H1 (cell line): ENCODE measurements at regions not wholly inside any gene's neighbourhood (a gene's known extent, or its start where the extent isn't known, plus 50 kb on each side); places are given as distances from the start of the nearest gene placed in this dataset.
A peak's percentile ranks its signal among the peaks of the same experiment; 100 is the strongest.

Experiments used
- CTCF ChIA-PET: fragments of 300-600 bp; sonication (Branson Sonifier 250); formaldehyde crosslinking; loops from one replicate; lab custom pipeline; 2021; ENCODE audit not compliant: partially characterized antibody; lab: Charles Lee
- POLR2A ChIA-PET: fragments of 300-600 bp; sonication (Branson Sonifier 250); formaldehyde crosslinking; loops from one replicate; lab custom pipeline; 2021; ENCODE audit warnings: inconsistent platforms; ENCODE audit not compliant: partially characterized antibody; lab: Charles Lee
- DNase-seq, 2 experiments: peaks; one replicate each; pipeline versions ENCODE4 v3.0.0 to v3.0.0-alpha.2; 2010 to 2022; ENCODE audit warnings: low spot score in 2 of 2, low read depth in 1 of 2, mixed read lengths in 1 of 2
- FAIRE-seq: peaks from 2 replicates; lab custom pipeline; 2011; peaks lifted over from hg19 to GRCh38; lab: Jason Lieb, UNC
- H2AFZ ChIP-seq: 2 replicates; pipeline ENCODE4 v1.8.1; 2012; ENCODE audit warnings: low read length, inconsistent platforms
- H2AK5ac ChIP-seq: 2 replicates; pipeline ENCODE4 v1.6.1; 2013; ENCODE audit warnings: low read depth, low read length
- H2BK120ac ChIP-seq: replicated peaks from 2 replicates; pipeline ENCODE3; 2013; ENCODE audit warnings: low read depth, low read length, inconsistent platforms
- H2BK12ac ChIP-seq: 2 replicates; pipeline ENCODE4 v1.6.1; 2013; ENCODE audit warnings: low read depth, low read length
- H2BK15ac ChIP-seq: 2 replicates; pipeline ENCODE4 v1.6.1; 2013; ENCODE audit warnings: low read length
- H2BK20ac ChIP-seq: 2 replicates; pipeline ENCODE4 v1.6.1; 2013; ENCODE audit warnings: low read length
- H2BK5ac ChIP-seq: 2 replicates; pipeline ENCODE4 v1.6.1; 2013; ENCODE audit warnings: low read depth, low read length
- H3K14ac ChIP-seq: 2 replicates; pipeline ENCODE4 v1.6.1; 2013; ENCODE audit warnings: inconsistent platforms; ENCODE audit not compliant: insufficient read length
- H3K18ac ChIP-seq: 2 replicates; pipeline ENCODE4 v1.6.1; 2013; ENCODE audit warnings: low read length; ENCODE audit errors: extremely low read depth
- H3K23ac ChIP-seq: 2 replicates; pipeline ENCODE4 v1.6.1; 2013; ENCODE audit warnings: inconsistent platforms; ENCODE audit not compliant: insufficient read length
- H3K23me2 ChIP-seq: 2 replicates; pipeline ENCODE4 v1.6.1; 2013; ENCODE audit warnings: low read depth, low read length
- H3K27ac ChIP-seq: 2 replicates; pipeline ENCODE4 v1.6.1; 2011; ENCODE audit warnings: low read depth, low read length, inconsistent platforms
- H3K27me3 ChIP-seq, 4 experiments: replicated peaks in 1 of 4; 1 replicate in 1 of 4; 2 replicates in 3 of 4; pipeline versions ENCODE4 v1.6.1 to v1.8.1; 2011 to 2013; ENCODE audit warnings: low read length in 3 of 4, mild to moderate bottlenecking in 3 of 4, inconsistent platforms in 2 of 4, mixed read lengths in 2 of 4, moderate library complexity in 1 of 4; ENCODE audit not compliant: control insufficient read depth in 3 of 4, insufficient read depth in 3 of 4; ENCODE audit errors: extremely low read depth in 1 of 4
- H3K36me3 ChIP-seq, 4 experiments: 2 replicates each; pipeline versions ENCODE4 v1.6.1 to v1.8.1; 2011 to 2013; ENCODE audit warnings: mild to moderate bottlenecking in 4 of 4, low read length in 3 of 4, moderate library complexity in 2 of 4, control low read depth in 1 of 4, inconsistent platforms in 1 of 4; ENCODE audit not compliant: insufficient read depth in 4 of 4, control insufficient read depth in 2 of 4
- H3K4ac ChIP-seq: replicated peaks from 2 replicates; pipeline ENCODE3; 2013; ENCODE audit warnings: low read length, low read depth, mixed read lengths, inconsistent platforms; ENCODE audit not compliant: insufficient read length
- H3K4me1 ChIP-seq, 4 experiments: replicated peaks in 1 of 4; 1 replicate in 1 of 4; 2 replicates in 3 of 4; pipeline versions ENCODE4 v1.6.1 to v1.8.1; 2011 to 2013; ENCODE audit warnings: low read length in 3 of 4, inconsistent platforms in 2 of 4, mixed read lengths in 1 of 4; ENCODE audit not compliant: insufficient read depth in 4 of 4, control insufficient read depth in 3 of 4
- H3K4me2 ChIP-seq, 2 experiments: 2 replicates each; pipeline versions ENCODE4 v1.6.1 to v1.8.1; 2011 to 2013; ENCODE audit warnings: low read depth in 2 of 2, low read length in 2 of 2, control low read depth in 1 of 2, inconsistent platforms in 1 of 2, mild to moderate bottlenecking in 1 of 2; ENCODE audit not compliant: insufficient read depth in 1 of 2
- H3K4me3 ChIP-seq, 4 experiments: fragments of 200-600, 300-600 bp in 1 of 4; sonication (generic), shearing (Covaris generic), sonication (Bioruptor Twin) in 1 of 4; 2 replicates each; pipeline versions ENCODE4 v1.5.1 to v1.8.1; 2011 to 2016; ENCODE audit warnings: low read length in 4 of 4, low read depth in 3 of 4, control low read depth in 2 of 4, inconsistent platforms in 2 of 4, mild to moderate bottlenecking in 2 of 4, mixed read lengths in 1 of 4, moderate library complexity in 1 of 4; ENCODE audit not compliant: insufficient read depth in 2 of 4; ENCODE audit errors: extremely low read depth in 1 of 4
- H3K56ac ChIP-seq: replicated peaks from 2 replicates; pipeline ENCODE3; 2013; ENCODE audit warnings: low read depth, mild to moderate bottlenecking, mixed read lengths, low read length, inconsistent platforms; ENCODE audit not compliant: insufficient read length
- H3K79me1 ChIP-seq: 2 replicates; pipeline ENCODE4 v1.6.1; 2013; ENCODE audit warnings: low read depth, low read length, control low read depth
- H3K79me2 ChIP-seq, 2 experiments: 2 replicates each; pipeline versions ENCODE4 v1.6.1 to v1.8.1; 2012 to 2013; ENCODE audit warnings: low read length in 2 of 2, mild to moderate bottlenecking in 2 of 2, inconsistent platforms in 1 of 2; ENCODE audit not compliant: insufficient read depth in 2 of 2, control insufficient read depth in 1 of 2
- H3K9ac ChIP-seq, 4 experiments: replicated peaks in 1 of 4; 1 replicate in 1 of 4; 2 replicates in 3 of 4; pipeline versions ENCODE4 v1.6.1 to v1.8.1; 2011 to 2013; ENCODE audit warnings: low read depth in 3 of 4, low read length in 3 of 4, control low read depth in 2 of 4, mild to moderate bottlenecking in 2 of 4, moderate library complexity in 2 of 4, inconsistent platforms in 1 of 4; ENCODE audit errors: extremely low read depth in 1 of 4
- H3K9me3 ChIP-seq, 2 experiments: 2 replicates each; pipeline versions ENCODE4 v1.6.1 to v1.8.1; 2012 to 2013; ENCODE audit warnings: mild to moderate bottlenecking in 2 of 2, moderate library complexity in 2 of 2, control low read depth in 1 of 2, inconsistent platforms in 1 of 2, low read depth in 1 of 2, low read length in 1 of 2, mixed read lengths in 1 of 2; ENCODE audit not compliant: insufficient read depth in 2 of 2
- H4K20me1 ChIP-seq, 2 experiments: replicated peaks in 1 of 2; 2 replicates each; pipeline versions ENCODE3 to v1.8.1; 2011 to 2013; ENCODE audit warnings: inconsistent platforms in 2 of 2, low read length in 2 of 2, mild to moderate bottlenecking in 1 of 2; ENCODE audit not compliant: insufficient read depth in 2 of 2, control insufficient read depth in 1 of 2
- H4K5ac ChIP-seq: 2 replicates; pipeline ENCODE4 v1.6.1; 2013; ENCODE audit warnings: low read length, low read depth, mixed read lengths, inconsistent platforms; ENCODE audit not compliant: insufficient read length
- H4K8ac ChIP-seq: 2 replicates; pipeline ENCODE4 v1.8.0; 2013; ENCODE audit warnings: mild to moderate bottlenecking, moderate library complexity, low read length, inconsistent platforms; ENCODE audit not compliant: insufficient read depth; ENCODE audit errors: extremely low read depth
- H4K91ac ChIP-seq: replicated peaks from 2 replicates; pipeline ENCODE3; 2013; ENCODE audit warnings: low read length, mixed read lengths, inconsistent platforms; ENCODE audit not compliant: insufficient read length
- CREB1 ChIP-seq: IDR thresholded peaks from 2 replicates; pipeline ENCODE4 v1.6.1; 2012; ENCODE audit warnings: inconsistent platforms
- CTBP2 ChIP-seq: IDR thresholded peaks from 2 replicates; pipeline ENCODE4 v1.7.0; 2011; ENCODE audit warnings: borderline replicate concordance, mild to moderate bottlenecking, moderate library complexity, mixed read lengths, low read length; ENCODE audit not compliant: insufficient read depth, insufficient read length
- HDAC6 ChIP-seq: IDR thresholded peaks from one replicate; pipeline ENCODE4 v1.7.1; 2012; ENCODE audit warnings: low read depth, mild to moderate bottlenecking, inconsistent platforms, low read length, moderate library complexity
- POLR2A ChIP-seq, 2 experiments: IDR thresholded peaks; 1 replicate in 1 of 2; 2 replicates in 1 of 2; pipeline ENCODE4 v1.6.1; 2011; ENCODE audit warnings: low read depth in 2 of 2, low read length in 2 of 2, mild to moderate bottlenecking in 2 of 2; ENCODE audit errors: control extremely low read depth in 1 of 2
- POU5F1 ChIP-seq: IDR thresholded peaks from 2 replicates; pipeline ENCODE4 v1.6.1; 2011; ENCODE audit warnings: low read depth, mild to moderate bottlenecking, low read length, moderate library complexity
- SP1 ChIP-seq: IDR thresholded peaks from 2 replicates; pipeline ENCODE4 v1.6.1; 2011; ENCODE audit warnings: low read depth, low read length
- TAF7 ChIP-seq: optimal IDR thresholded peaks from 2 replicates; pipeline ENCODE3; 2011; ENCODE audit warnings: low read depth, mild to moderate bottlenecking, inconsistent platforms, low read length, moderate library complexity, borderline replicate concordance
- ZNF274 ChIP-seq: IDR thresholded peaks from 2 replicates; pipeline ENCODE4 v1.7.0; 2012; ENCODE audit warnings: low read length, borderline replicate concordance; ENCODE audit errors: extremely low read depth
- WGBS, 2 experiments: shearing (Covaris generic) in 1 of 2; methylation state at CpG; one replicate each; pipeline versions ENCODE4 v1.1.6 to v1.1.7; 2013 to 2015; ENCODE audit warnings: low lambda C conversion rate in 2 of 2, mixed read lengths in 2 of 2, inconsistent platforms in 1 of 2, low coverage in 1 of 2, missing lambda C conversion rate in 1 of 2; ENCODE audit not compliant: insufficient replicate concordance in 2 of 2, insufficient coverage in 1 of 2, insufficient read length in 1 of 2; ENCODE audit errors: extremely low coverage in 1 of 2, missing lambda C conversion rate in 1 of 2; 5-methylcytosine and 5-hydroxymethylcytosine counted together

GRCh38 chr6:112626468-112627082, 279.4 kb downstream of the RFPL4B start:
- Histone ChIP-seq H2BK12ac (peak overlapping the region; percentile 5; the same call in 1 of the 2 replicates), H2BK15ac (0 out of 2 replicates have a peak overlapping the region, but pooled peaks have one; percentile 61), H2AFZ (peak overlapping the region; percentile 3; the same call in 1 of the 2 replicates), H3K27me3 (no peaks in the 10 kb centered on the region), H4K8ac (no peak overlapping the region), H3K23ac (no peak overlapping the region), H3K79me2 (no peaks in the 10 kb centered on the region), H3K14ac (no peak overlapping the region), H3K9ac (no peak overlapping the region), H3K56ac (no peak overlapping the region), H4K91ac (no peak overlapping the region), H3K36me3 (no peaks in the 10 kb centered on the region), H4K5ac (no peak overlapping the region), H2BK5ac (no peak overlapping the region), H3K79me1 (no peaks in the 10 kb centered on the region), H4K20me1 (no peaks in the 10 kb centered on the region), H3K4ac (no peak overlapping the region), H3K9me3 (no peaks in the 10 kb centered on the region), H3K23me2 (no peaks in the 10 kb centered on the region), H2BK120ac (no peak overlapping the region), H3K27ac (no peak overlapping the region), H3K4me2 (no peak overlapping the region), H3K4me1 (peaks cover 0 to 2% (median 0%) of the 10 kb centered on the region in 4 experiments; a peak in 1 of 7 replicates), H3K18ac (no peak overlapping the region), H2BK20ac (no peak overlapping the region; the same call in 1 of the 2 replicates), H2AK5ac (no peak overlapping the region), H3K4me3 (no peak overlapping the region)
- POLR2A ChIA-PET: no interaction called here
- FAIRE-seq (no peak), DNase-seq (no peak)
- CTCF ChIA-PET: interaction anchor here (1.1 kb wide), 1 partner anchor 8 kb away, joined by 4 read pairs; no protein-coding TSS in a partner anchor
- 87% methylated on average over 6 of the region's 6 CpGs; no CpG with 5 or more reads in 1 of the 2 experiments for WGBS, 2 experiments
- TF ChIP-seq ZNF274 (no peak), TAF7 (no peak), POU5F1 (no peak), HDAC6 (no peak), SP1 (no peak), POLR2A (IDR thresholded peaks at IDR 0.05; ENCODE audit: control extremely low read depth in 1 of 2, low read depth in 2 of 2, low read length in 2 of 2) (no peak), CTBP2 (no peak), CREB1 (no peak)
